HCEC 1CT (cell line): ENCODE measurements at regions not wholly inside any gene's neighbourhood (a gene's known extent, or its start where the extent isn't known, plus 50 kb on each side); places are given as distances from the start of the nearest gene placed in this dataset.

Experiments used
- DNase-seq: peaks from one replicate; pipeline ENCODE4 v3.0.0-alpha.2; 2017

GRCh38 chr15:77540312-77541060 lies 92.2 kb downstream of the LINGO1 start:
- DNase-seq: no peak

DNA sequence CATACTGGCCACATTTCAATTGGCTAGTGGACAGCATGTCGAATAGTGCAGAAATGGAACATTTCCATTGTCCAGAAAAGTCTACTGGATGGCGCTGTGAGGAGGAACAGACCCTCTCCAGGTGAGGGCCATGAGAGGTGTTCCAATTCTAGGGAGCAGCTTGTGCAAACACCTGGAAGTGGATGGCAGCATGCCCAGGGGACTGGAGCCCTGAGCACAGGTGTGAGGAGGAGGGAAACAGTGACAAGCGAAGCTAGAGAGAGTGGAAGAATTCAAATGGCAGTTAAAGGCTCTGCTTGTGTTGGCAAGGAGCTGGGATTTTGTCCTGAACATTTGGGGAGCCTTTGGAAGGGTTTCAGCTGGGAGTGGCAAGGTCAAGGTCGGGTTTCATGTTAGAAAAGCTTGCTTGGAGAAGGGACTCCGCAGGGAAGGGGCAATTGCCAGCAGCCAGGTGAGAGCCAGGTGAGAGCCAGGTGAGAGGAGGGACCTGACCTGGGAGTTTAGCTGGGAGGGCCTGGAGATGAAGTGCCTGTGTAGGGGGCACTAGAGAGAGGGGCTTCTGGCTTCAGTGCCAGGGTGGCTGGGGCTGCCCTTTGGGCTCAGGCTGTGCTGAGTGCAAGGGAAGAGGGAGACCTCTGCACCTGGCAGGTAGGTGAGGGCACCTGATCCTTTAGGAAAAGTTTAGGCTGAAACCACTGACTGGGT lies 93.8 kb downstream of the LINGO1 start:
- no peak for DNase-seq

DNA sequence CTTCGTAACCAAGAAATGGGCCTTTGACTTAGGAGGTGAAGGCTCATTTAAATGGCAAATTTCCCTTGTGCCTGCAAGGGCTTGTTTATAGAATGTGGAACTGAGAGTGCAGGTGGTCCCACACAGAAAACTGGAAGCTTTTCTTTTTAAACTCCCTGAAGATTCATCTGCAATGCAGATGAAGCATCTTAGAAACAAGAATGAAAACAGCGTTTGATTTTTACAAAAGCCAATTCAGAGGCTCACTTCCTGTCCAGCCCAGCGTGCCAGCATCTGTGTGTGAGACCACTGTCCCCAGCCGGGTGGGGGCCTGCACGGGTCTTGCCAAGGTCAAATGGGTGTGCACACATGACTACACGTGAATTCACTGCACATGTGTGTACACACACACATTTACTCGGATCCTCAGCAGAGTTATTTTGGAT lies 94.7 kb downstream of the LINGO1 start:
- DNase-seq: no peak

- DNase-seq: no peak
Observed at GRCh38 chr15:77537006-77537405, 95.7 kb downstream of the LINGO1 start.

GRCh38 chr15:77535845-77536244 lies 96.9 kb downstream of the LINGO1 start:
- DNase-seq: no peak
